ENCODE measurements at regions not wholly inside any gene's neighbourhood (a gene's known extent, or its start where the extent isn't known, plus 50 kb on each side); places are given as distances from the start of the nearest gene placed in this dataset.

GRCh38 chr3:1774597-1774996 lies 324.1 kb upstream of the CNTN4 start:
- TF ChIP-seq, protein P1, sequence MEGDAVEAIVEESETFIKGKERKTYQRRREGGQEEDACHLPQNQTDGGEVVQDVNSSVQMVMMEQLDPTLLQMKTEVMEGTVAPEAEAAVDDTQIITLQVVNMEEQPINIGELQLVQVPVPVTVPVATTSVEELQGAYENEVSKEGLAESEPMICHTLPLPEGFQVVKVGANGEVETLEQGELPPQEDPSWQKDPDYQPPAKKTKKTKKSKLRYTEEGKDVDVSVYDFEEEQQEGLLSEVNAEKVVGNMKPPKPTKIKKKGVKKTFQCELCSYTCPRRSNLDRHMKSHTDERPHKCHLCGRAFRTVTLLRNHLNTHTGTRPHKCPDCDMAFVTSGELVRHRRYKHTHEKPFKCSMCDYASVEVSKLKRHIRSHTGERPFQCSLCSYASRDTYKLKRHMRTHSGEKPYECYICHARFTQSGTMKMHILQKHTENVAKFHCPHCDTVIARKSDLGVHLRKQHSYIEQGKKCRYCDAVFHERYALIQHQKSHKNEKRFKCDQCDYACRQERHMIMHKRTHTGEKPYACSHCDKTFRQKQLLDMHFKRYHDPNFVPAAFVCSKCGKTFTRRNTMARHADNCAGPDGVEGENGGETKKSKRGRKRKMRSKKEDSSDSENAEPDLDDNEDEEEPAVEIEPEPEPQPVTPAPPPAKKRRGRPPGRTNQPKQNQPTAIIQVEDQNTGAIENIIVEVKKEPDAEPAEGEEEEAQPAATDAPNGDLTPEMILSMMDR (IDR thresholded peaks at IDR 0.05) = no peak
- H3K27ac Mint-ChIP-seq = no peak overlapping the region
- intact Hi-C loops (cut with micrococcal nuclease) = no loop called here
- H3K4me1 Mint-ChIP-seq (ENCODE audit: low read depth) = no peaks in the 10 kb centered on the region
- ChIA-PET CTCF (no interaction called here), POLR2A (no interaction called here)
- H3K27me3 Mint-ChIP-seq = no peaks in the 10 kb centered on the region
- ATAC-seq (no peak), DNase-seq (no peak)
- H3K36me3 Mint-ChIP-seq (ENCODE audit: low read depth) = no peaks in the 10 kb centered on the region
- H3K4me3 Mint-ChIP-seq = no peak overlapping the region
- H3K9me3 Mint-ChIP-seq = peaks cover 9% of the 10 kb centered on the region

GRCh38 chr3:1775321-1775720 lies 323.3 kb upstream of the CNTN4 start:
- no peak overlapping the region for H3K27ac Mint-ChIP-seq
- ChIA-PET POLR2A (no interaction called here), CTCF (no interaction called here)
- H3K9me3 Mint-ChIP-seq = peaks cover 9% of the 10 kb centered on the region
- DNase-seq (no peak), ATAC-seq (no peak)
- no peaks in the 10 kb centered on the region for H3K36me3 Mint-ChIP-seq (ENCODE audit: low read depth)
- intact Hi-C loops (cut with micrococcal nuclease) = no loop called here
- H3K4me1 Mint-ChIP-seq (ENCODE audit: low read depth) = no peaks in the 10 kb centered on the region
- TF ChIP-seq, protein P1 (IDR thresholded peaks at IDR 0.05) = no peak
- no peak overlapping the region for H3K4me3 Mint-ChIP-seq
- H3K27me3 Mint-ChIP-seq = no peaks in the 10 kb centered on the region

GRCh38 chr3:1783995-1784394 lies 314.7 kb upstream of the CNTN4 start:
- DNase-seq = no peak
- no peaks in the 10 kb centered on the region for H3K36me3 Mint-ChIP-seq (ENCODE audit: low read depth)
- H3K4me3 Mint-ChIP-seq = no peak overlapping the region
- no peak overlapping the region for H3K27ac Mint-ChIP-seq
- CTCF ChIA-PET = no interaction called here
- intact Hi-C loops (cut with micrococcal nuclease) = no loop called here
- TF ChIP-seq, protein P1 (IDR thresholded peaks at IDR 0.05) = no peak
- POLR2A ChIA-PET = no interaction called here
- H3K9me3 Mint-ChIP-seq = peaks cover 13% of the 10 kb centered on the region
- ATAC-seq = no peak
- H3K27me3 Mint-ChIP-seq = no peaks in the 10 kb centered on the region
- no peaks in the 10 kb centered on the region for H3K4me1 Mint-ChIP-seq (ENCODE audit: low read depth)

DNA sequence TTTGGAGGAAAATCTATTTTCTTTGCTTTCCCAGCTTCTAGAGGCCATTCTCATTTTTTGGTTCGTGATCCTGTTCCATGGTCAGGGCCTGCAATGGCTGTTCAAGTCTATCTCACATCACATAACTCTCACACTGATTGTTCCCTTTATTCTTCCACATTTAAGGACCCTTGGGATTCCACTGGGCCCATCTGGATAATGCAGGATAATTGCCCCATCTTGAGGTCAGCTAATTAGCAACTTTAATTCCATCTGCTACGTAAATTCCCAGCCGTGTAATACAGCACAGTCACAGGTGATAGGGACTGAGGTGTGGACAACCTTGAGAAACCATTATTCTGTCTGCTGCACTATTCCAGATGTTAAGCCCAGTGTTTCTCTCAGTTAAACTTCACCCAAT lies 311.6 kb upstream of the CNTN4 start:
- Mint-ChIP-seq H3K9me3 (peaks cover 15% of the 10 kb centered on the region), H3K27me3 (no peaks in the 10 kb centered on the region), H3K4me1 (ENCODE audit: low read depth) (no peaks in the 10 kb centered on the region), H3K4me3 (no peak overlapping the region), H3K36me3 (ENCODE audit: low read depth) (no peaks in the 10 kb centered on the region), H3K27ac (no peak overlapping the region)
- ChIA-PET POLR2A (no interaction called here), CTCF (no interaction called here)
- intact Hi-C loops (cut with micrococcal nuclease) = no loop called here
- no peak for ATAC-seq
- TF ChIP-seq, protein P1 (IDR thresholded peaks at IDR 0.05) = no peak
- no peak for DNase-seq

- CTCF ChIA-PET = no interaction called here
- POLR2A ChIA-PET = no interaction called here
- Mint-ChIP-seq H3K9me3 (peaks cover 4% of the 10 kb centered on the region), H3K27ac (no peak overlapping the region), H3K4me1 (ENCODE audit: low read depth) (no peaks in the 10 kb centered on the region), H3K4me3 (no peak overlapping the region), H3K36me3 (ENCODE audit: low read depth) (no peaks in the 10 kb centered on the region), H3K27me3 (no peaks in the 10 kb centered on the region)
- intact Hi-C loops (cut with micrococcal nuclease) = no loop called here
- TF ChIP-seq, protein P1 (IDR thresholded peaks at IDR 0.05) = no peak
- DNase-seq (no peak), ATAC-seq (no peak)
These were observed 306.2 kb upstream of the CNTN4 start for GRCh38 chr3:1792466-1792865.

Measured in activated CD8-positive, alpha-beta T cell treated with anti-CD3 and anti-CD28 coated beads for 36 hours (primary cell).